CD4-positive, alpha-beta T cell treated with Interleukin-17A for 4 hours (primary cell): ENCODE measurements at regions not wholly inside any gene's neighbourhood (a gene's known extent, or its start where the extent isn't known, plus 50 kb on each side); places are given as distances from the start of the nearest gene placed in this dataset.

Source experiments
- DNase-seq: peaks from one replicate; pipeline ENCODE4 v3.0.0-alpha.2; 2020; ENCODE audit warnings: mixed read lengths

DNA sequence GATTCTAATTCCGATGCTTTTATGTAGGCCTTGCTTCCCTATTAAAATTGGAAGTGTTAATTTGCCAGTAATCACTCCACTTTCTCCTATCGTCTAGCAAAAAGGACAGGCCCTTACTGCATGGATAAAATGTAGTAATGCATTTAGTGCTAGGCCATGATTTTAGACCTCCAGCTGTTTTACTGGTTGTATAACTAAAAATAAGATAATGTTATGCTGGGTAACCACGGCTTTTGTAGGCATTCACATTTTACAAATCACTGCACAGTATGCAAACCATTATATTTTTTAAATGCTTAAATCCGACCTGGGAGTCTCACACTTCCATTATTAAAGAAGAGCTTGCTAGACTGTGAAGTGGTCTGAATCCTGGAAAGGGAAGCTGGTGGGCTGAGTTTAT, 179.5 kb downstream of the TFAP2A start:
- DNase-seq = no peak

DNA sequence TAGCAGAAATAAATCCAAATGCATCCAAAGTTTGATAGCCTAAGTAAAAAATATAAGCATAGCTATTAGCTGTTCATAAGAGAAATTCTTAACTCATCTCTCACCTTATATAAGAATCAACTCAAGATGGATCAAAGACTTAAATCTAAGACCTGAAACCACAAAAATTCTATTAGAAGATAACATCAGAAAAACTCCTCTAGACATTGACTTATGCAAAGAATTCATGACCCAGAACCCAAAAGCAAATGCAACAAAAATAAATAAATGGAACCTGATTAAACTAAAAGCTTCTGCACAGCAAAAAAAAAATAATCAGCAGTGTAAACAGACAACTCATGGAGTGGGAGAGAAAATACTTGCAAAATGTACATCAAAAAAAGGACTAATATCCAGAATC, 184.3 kb downstream of the TFAP2A start:
- DNase-seq = no peak

DNA sequence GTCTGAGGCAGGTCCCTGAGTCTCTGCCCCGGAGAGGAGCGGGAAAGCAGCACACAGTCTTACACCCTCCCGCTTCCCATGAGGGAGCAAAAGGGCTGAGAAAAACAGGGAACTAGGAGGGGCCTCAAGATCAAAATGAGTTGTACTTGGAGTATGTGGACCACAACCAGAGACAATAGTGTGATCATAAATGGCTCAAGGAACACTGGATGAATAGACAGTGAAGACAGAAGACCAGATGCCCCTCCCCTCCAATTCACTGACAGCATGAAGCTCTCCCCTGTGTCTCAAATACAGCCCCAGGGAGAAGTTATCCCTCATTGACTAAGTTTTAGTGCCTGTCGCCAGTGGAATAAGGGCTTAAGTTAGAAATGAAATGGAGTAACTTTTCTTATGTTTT, 191.0 kb downstream of the TFAP2A start:
- DNase-seq = no peak

DNA sequence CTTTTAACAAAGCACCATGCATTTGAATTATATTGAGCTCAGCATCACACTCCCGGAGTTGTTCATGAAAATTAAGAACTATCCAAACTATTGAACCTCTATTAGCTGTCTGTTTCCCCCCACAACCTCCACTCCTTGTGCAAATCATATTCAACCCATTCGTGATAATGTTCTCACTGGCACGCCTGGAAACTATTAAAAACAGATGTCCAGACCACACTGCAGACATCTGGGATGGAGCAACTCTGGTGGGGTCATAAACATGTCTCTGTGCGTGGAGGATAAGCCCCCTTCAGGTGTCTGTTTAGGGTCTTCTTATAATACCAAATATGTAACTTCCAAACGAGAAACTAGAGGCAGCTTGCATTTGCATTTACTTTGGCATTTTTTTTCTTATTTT, 193.7 kb downstream of the TFAP2A start:
- no peak for DNase-seq

DNA sequence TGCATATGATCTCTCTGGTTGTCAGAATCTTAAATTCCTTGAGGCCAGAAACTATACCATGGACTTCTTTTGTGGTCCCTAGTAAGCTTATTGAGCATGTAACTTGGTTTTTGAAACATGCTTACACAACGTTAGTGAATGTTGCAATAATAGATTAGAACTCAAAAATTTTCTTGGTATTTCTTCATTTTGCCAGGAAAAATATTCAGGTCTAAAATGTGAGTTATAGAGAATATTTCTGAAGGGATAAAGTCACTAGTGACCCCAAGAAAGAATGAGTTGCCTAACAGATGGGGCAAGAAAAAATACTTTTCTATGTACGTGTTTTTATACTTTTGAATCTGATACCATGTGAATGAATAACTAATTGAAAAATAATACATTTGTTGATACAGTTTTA, 195.4 kb downstream of the TFAP2A start:
- no peak for DNase-seq

DNA sequence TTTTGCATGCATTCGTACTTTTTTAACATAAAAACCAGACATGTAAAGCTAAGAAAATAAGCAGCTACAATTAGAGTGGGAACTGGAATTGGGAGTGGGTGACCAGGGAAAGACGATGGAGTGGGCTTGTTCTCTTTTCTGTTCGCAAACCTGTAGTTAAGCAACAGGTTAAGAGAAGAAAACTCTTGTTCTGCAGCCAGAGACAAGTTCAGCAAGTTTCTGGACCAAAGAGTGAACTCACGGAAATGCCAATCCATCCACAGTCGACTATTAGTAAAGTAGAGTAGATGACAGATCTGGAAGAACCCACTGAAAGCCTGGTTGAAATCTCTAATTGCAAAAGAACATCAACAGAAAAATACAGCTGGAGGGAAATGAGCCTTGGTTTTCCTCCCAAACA, 197.8 kb downstream of the TFAP2A start:
- DNase-seq = no peak

DNA sequence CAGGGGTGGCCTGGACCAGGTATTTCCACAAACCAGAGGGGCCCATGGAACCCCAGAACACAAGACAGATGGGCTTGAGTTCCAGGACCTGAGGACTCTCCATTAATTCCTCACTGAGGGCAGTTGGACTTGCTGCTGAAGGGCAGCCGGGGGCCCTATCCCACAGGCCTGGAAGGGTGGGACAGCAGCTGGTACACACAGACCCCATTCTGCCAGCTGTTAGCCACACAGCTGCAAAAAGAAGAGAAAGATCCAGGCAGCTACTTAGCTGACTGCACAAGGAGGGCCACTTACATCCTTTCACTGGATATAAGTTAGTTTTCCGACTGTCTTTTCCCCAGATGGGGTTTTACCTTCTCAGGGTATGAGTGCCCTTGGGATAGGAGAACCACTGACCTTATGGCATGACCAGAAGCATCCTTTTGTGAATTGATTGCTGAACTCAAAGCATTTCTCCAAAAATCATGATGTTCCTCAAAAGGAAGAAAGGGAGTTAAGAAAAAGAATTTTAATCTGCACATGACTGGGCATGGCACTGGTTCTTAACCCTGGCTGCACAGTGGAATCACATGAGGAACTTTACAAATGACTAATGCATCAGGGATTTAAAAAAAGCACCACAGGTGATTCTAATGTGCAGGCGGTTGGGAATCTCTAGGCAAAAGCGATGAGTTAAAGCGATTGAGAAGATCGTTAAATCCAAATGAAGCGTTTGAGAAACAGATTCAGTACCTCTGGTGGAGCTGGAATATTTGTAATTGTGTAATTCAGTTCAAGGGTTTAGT, 199.4 kb downstream of the TFAP2A start:
- no peak for DNase-seq

DNA sequence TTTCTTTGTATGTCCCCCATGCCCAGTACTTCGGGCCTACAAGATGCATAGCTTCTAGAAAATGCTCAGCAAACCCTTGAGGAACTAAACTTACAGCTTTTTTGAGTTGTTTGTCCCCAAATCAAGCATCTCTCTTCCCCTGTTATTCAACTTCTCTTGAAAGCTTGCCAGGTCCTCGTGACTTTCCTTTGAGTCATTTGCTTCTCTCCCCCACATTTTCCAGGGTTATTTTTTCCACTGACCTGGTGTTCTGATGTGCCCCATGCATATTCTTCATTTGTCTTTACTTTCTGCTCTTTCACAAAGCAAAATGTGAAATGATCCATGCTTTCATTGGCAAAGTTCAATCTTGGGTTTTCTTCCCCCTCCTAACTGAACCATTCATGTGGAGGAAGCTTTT, 204.8 kb downstream of the TFAP2A start:
- no peak for DNase-seq

DNA sequence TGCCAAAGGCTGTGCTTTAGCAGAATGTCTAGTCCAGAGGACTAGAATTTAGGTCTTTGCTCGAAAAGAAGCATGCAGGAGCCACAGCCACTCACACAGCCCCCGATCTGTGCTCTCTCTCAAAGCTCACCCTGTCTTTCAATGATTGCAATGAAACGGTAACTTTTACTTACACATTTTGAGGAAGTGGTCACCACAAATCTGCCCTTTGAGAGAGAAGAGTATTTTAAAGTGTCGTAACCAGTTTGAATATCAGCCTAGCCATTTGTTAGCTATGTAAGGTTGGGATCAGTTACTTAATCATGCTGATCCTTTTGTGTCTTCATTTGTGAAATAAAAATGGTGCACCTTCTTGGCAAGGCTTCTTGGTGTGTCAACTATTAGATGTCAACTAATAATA, 209.0 kb downstream of the TFAP2A start:
- DNase-seq = no peak

DNA sequence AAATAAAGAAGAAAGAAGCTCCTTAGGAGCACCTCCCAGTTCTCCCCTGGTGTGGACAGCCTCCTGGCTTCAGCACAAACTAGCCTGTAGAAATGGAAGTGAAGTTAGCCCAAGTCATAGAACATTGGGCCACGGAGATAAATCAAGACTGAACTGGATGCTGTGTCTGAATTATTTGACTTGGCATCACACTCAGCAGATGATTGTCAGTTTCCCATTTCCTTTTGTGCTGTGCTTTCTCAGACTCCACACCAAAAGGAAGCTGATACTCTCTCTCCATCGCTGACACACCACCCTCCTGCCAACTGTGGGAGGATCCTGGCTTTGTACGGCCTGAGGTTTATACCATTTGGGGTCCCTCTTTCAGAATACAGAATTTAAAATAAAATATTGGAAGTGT, 209.8 kb downstream of the TFAP2A start:
- DNase-seq = no peak

DNA sequence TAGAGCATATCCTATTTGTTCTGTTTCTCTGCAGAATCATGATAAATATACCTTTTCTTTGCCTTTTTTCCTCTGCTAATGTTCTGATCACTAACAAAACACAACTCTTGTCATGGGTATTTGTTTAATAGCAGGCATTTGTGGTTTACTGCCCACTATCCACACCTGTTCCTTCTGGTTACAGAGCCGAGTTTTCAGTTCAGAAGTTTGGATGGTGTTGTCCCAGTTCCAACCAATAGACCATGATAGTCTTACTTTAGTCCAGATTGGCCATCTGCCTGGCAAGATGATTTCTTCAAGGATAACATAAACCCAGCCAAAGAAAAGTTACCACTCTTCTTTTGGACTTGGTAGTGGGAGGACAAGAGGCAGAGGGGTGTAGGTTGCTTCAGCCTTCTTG, 211.2 kb downstream of the TFAP2A start:
- no peak for DNase-seq

DNA sequence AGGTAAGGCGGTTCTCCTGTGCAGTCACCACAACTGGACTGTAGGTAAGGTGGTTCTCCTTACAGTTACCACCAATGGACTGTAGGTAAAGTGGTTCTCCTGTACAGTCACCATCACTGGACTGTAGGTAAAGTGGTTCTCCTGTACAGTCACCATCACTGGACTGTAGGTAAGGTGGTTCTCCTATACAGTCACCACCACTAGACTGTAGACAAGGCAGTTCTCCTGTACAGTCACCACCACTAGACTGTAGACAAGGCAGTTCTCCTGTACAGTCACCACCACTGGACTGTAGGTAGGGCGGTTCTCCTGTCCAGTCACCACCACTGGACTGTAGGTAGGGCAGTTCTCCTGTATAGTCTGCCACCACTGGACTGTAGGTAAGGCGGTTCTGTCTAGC, 212.3 kb downstream of the TFAP2A start:
- DNase-seq = no peak

DNA sequence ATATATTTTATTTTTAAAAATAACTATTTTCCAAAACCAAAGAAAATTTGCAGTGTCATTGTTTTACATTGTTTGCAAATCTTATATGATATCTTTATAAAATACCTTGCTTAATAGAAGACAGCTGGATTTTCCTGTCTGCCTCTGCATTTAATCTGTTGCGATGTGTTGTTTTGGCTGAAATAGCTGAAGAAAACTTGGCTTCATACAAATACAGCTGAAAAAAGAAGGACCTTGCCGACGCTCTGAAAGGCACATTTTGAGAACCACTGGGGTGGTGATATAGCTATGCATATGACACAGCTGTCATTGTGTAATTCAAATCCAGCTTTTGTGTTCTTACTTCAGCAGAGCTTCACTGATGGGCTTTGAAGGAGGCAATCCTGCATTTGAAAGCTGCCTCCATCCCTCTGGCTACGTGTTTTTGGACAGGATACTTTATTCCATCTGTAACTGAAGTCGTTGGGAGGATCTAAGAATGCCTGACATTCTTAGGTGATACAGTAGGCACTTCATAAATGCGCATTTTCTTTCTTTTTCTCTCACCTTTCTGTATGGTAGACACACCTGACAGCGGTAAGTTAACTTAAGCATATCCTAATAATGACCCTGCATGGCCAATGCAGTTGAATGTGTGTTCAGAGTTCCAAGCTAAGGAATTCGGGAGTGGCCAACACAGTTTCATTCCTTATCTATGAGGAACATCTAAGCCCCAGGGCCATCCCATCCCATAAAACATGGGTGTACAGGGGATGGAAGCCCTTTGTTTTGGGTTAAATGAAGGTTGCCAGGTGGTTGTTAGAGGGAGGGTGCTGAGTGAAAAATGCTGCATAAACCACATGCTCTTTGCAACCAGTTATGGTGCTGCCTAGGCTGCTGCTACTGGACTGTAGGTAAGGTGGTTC, 213.0 kb downstream of the TFAP2A start:
- no peak for DNase-seq

DNA sequence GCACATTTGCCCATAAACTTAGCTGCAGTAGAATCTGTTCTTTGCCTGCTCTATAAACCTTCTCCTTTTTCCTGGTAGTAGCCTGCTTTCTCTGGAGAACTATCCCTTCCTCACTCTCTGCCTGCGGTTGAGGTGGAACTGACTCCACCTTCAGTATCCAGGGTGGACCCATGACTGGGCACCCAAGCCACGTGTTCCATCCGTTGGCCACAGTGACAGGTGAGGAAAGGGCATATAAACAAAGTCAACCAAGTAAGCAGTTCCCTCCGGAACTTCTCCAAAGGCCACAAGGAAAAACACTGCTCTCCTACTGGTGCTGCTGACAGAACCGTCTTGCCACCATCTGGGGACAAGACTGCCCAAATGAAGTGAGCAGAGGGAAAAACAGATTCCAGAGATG, 218.8 kb downstream of the TFAP2A start:
- no peak for DNase-seq

DNA sequence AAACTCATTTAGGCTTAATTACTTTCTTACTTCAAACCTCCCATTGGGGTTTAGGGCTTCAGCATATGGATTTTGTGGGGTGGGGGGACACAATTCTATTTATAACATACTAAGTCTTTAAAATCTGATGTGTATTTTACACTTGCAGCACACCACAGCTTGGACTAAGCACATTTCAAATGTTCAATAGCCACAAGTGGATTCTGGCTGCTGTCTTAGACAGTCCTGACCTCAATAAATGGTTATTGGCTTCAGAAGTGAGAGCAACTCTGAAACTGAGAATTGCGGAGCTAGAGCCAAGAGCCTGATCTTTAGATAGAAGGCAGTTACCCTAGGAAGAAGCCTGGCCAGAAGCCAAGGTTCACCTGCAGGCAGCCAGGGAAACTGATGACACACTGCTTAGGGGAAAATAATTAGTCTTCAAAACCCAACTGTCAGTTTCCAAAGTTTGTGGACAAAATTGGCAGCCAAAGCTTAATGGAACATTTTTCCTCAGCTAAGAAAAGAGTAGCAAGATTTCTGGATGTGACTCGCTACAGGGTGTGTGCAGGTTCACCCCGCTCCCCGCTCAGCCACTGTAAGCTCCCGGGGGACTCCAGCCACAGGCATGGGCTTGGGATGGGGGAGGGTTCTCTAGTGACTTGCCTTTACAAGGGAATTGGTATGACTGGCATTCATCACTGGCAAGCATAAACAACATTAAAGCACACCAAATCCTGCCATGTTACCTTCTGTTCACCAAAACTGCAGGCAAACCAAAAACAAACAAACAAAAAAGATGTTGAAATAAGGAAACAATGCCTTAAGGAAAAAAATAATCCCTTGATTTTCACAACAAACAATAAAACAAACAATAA, 219.8 kb downstream of the TFAP2A start:
- no peak for DNase-seq

DNA sequence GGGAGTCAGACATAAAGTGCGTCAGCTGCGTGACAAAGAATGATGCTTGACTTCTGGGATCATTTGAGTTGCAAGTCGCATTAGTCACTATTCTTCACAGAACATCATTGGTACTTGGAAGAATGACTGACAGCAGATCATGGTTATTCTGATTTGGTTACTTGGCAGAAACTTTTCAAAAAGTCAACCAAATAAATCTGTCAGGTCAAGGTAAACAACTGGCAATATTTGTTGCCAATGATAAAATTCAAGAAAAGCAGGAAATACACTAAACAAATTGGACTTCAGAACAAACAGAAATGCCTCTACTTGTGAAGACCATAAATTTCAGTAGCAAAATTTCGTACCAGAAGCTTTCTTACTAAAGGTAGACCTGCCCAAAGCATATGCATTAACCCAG, 221.6 kb downstream of the TFAP2A start:
- DNase-seq = no peak

DNA sequence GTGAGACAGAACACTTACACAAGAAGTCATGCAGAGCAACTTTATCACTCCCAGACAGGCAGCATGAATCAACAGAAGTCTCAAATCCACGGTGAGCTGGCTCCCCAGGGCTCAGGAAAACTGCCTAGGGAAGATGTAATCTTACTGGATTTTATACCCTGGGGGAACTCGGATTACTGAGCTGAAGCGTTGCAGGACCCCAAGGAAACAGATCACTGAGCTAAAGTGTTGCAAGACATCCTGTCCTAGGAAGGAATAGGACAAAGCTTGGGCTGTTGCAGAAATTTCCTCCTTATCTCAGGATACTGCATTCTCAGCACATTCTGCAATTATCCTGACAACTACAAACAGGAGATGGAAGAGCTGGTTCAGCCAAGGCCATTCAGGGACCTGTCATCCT, 224.8 kb downstream of the TFAP2A start:
- DNase-seq = no peak

DNA sequence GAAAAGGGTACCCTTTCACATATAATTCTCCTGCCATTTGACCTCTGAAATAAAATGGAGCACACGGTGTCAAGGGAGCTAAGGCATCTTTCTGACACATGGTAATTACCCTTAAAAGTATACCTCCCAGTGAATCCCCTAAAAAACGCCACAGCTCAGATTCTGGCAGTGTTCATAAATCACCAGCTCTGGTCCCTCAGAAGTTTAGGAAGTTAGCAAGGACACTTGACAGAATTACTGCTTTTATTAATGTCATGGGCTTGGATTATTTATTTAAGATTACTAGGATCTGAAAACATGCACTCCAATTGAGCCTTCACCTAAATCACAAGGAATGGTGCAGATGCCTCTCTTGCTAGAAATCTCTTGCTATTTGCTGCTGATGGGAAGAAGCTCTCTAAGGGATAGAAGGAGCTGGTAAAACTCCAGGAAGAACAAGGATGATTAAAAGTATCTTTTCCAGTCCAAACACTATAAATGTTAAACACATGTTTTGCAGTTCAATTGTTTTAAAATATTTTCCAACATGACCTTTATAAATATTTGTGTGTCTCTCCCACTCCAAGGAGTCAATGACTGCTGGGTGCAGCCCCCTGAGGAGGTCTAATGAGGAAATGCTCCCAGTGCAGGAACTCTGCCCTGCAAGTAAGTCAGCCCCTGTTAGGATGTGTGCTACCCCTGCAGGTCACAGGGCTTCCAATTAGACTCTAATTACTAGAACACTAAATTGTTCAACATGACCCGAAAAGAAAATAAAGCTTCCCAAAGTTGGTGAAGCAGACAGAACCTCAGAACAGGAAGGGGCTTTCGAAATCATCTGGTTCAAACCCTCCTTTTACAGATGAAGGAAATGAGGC, 230.3 kb downstream of the TFAP2A start:
- DNase-seq = no peak

DNA sequence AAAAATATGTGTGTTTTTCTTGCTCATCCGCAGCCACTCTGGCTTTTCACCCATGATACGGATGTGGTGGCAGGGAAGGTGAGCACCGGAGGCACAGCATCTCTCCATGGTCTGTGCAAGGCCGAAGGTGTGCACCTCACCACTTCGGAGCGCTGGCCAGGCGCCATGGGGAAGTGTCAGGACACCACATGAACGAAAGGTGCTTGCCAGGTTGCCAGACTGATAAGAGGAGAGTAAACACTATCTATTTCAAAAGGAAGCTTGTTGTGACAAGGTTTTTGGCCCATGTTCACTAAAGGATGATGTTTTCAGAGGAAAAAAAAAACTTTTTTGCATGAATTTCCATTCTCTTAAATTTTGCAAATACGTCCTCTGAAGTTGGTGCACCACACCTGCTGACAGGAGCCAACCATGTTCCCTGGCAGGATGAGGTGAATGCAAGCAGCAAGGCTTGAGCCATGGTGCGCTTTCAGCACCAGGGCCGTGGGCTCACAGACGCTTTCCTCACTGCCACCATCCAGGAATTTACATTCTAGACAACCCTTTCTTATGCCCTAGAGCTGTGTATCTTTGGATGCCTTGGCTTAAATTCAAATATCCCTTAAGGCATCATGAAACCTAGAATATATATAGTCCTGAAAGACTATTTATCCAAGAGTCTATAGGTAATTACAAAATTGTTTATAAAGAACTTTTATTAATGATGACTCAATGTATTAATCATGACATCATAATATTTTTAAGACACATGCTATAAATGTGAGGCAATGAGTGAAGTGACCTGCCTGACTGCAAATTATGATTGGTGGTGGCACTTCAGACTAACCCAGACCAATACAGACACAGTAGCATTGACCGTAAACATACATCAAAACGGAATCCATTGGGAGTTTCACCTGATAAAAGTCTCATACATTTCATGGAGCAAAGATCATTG, 234.5 kb downstream of the TFAP2A start:
- no peak for DNase-seq

DNA sequence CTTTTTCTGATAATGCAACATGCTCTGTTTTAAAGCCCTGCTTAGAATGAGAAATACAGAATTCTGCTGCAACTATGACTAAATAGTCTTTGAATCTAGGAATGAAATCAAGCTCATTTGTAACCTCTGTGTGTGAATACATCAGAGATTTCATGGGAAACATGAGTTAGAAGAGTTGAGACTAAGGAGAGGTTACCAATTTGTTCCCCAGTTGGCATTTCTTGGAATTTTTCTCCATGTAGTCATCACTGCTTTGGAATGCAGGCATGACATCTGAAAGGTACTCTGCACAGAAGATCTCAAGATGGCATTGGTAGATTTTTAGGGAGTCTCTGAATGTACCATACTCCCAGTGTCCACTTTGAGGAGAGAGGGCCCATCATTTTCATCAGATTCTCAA, 237.2 kb downstream of the TFAP2A start:
- no peak for DNase-seq

DNA sequence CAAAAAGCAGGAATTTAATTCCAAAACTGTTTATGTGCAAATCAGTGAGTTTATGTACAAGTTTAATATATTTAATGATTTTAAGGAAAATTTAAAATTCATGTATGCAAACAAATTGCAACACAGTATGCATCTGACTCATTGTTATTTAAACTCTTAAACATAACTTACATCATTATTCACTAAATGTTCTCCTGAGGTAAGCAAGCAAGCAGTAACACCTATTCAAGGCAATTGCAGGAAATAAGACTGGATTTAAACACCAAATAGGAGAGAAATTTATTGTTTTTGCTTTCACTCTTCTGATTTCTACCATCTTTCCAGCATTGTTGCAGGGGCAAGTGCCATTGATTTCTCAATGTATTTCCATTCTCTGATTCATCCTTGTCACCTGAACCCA, 239.5 kb downstream of the TFAP2A start:
- no peak for DNase-seq
